Astrocyte of the spinal cord (primary cell): ENCODE measurements at regions not wholly inside any gene's neighbourhood (a gene's known extent, or its start where the extent isn't known, plus 50 kb on each side); places are given as distances from the start of the nearest gene placed in this dataset.

Experiments
- DNase-seq: peaks from one replicate; pipeline ENCODE4 v3.0.0; 2011; ENCODE audit warnings: low read depth, low spot score
- H3K4me3 ChIP-seq: 2 replicates; pipeline ENCODE4 v1.5.1; 2011; ENCODE audit warnings: low read depth, mild to moderate bottlenecking, low read length, moderate library complexity
- in situ Hi-C: cut with HindIII; loops from 2 replicates; pipeline ENCODE4 v1.10.0; 2017; ENCODE audit warnings: low sequenced_read_pairs
- TF ChIP-seq, protein P1 (sequence below): IDR thresholded peaks from 2 replicates; pipeline ENCODE4 v1.5.1; 2012; ENCODE audit warnings: low read depth, mild to moderate bottlenecking, low read length, inconsistent platforms

DNA sequence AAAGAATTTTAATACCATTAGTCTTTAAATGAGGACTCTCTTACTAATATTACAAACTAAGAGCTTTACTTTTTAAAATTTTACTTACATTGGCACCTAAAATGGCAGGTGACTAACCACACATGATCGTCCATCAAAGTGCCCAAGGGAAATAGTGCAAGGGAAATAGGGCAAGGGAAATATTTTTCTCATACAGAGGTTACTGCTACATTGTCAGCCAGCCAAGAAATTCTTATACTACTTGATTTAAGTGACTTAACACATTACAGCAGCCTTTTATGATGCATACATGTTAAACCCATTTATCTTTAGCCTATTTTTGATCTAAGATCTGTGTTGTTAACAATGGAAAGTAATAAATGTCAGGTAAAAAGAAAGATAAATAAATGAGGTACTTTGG, 587.2 kb upstream of the PKDCC start:
- H3K4me3 ChIP-seq, result no peak overlapping the region
- no peak for DNase-seq
- in situ Hi-C loops, result no loop called here
- TF ChIP-seq, protein P1, sequence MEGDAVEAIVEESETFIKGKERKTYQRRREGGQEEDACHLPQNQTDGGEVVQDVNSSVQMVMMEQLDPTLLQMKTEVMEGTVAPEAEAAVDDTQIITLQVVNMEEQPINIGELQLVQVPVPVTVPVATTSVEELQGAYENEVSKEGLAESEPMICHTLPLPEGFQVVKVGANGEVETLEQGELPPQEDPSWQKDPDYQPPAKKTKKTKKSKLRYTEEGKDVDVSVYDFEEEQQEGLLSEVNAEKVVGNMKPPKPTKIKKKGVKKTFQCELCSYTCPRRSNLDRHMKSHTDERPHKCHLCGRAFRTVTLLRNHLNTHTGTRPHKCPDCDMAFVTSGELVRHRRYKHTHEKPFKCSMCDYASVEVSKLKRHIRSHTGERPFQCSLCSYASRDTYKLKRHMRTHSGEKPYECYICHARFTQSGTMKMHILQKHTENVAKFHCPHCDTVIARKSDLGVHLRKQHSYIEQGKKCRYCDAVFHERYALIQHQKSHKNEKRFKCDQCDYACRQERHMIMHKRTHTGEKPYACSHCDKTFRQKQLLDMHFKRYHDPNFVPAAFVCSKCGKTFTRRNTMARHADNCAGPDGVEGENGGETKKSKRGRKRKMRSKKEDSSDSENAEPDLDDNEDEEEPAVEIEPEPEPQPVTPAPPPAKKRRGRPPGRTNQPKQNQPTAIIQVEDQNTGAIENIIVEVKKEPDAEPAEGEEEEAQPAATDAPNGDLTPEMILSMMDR, result no peak

DNA sequence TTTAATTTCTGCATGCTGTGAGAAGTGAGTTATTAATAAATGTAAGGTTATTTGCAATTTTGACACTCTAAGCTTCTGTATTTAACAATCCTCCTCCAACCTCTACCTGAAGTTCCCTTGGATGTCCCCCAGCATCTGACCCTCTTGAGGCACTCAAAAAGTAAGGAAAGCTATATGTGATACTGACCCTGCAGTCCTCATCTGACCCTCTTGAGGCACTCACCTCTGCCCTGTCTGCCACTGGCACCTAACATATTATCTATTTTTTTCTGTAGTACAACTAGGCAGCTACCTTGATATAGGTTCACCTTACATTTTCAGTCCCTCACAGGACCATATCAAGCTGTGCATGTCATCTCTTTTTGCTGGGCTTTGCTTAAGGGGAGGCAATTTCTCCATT, 583.4 kb upstream of the PKDCC start:
- in situ Hi-C loops, result no loop called here
- TF ChIP-seq, protein P1, result no peak
- DNase-seq, result no peak
- H3K4me3 ChIP-seq, result no peak overlapping the region

DNA sequence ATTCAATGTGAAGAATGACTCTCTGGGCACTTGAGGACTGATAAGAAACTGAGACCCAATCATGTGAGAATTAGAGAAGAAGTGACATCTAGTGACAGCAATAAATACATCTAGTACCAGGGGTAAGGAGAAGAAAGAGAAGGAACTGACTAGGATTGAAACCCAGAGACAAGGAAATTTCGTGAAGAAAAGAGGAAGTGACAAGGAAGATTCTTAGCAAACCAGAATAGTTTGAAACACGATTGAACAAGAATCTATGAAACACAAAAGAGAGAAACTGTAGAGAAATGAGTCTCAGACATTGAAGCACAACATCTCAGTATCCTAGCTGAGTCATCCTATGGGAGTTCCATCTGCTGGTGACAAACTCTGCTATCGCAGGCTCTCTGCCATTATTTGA, 571.9 kb upstream of the PKDCC start:
- in situ Hi-C loops, result no loop called here
- no peak for DNase-seq
- no peak overlapping the region for H3K4me3 ChIP-seq
- TF ChIP-seq, protein P1, result no peak

DNA sequence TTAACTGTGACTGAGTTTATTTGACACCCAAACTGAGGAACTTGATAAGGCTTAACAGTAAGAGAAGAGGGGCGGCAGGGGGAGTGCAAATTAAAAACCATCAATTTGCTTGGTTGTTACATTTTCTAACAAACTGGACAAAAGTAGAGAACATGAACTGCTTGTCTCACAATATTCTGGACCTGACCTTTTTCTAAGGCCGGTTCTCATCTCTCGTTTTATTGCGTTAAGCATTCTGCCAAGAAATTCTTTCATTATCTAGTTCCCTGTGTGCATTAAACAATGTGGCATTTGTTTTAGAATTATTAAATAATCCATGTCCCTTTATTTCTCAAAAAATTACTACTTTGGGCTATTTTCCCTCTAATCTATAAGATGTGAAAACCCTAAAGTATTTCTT, 565.2 kb upstream of the PKDCC start:
- no peak overlapping the region for H3K4me3 ChIP-seq
- in situ Hi-C loops, result no loop called here
- no peak for DNase-seq
- TF ChIP-seq, protein P1, result no peak

DNA sequence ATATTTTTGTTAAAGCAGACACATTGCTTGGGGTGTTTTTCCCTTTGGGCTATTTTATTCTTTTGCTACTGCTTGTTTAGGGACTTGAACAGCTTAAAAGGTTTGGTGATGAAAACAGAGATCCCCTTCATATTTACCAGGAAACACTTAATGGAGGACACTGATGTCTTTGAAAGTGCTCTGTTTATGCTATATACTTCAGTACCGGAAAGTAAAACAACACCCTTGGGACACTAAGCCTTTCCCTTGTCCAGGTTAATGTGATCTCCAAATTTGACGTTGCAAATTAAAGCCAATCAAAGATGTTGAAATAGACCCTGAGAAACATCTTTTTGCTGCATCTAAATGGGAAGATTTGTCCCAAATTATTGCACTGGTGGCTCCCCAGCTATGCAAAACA, 564.6 kb upstream of the PKDCC start:
- TF ChIP-seq, protein P1, result no peak
- no peak overlapping the region for H3K4me3 ChIP-seq
- DNase-seq, result no peak
- in situ Hi-C loops, result no loop called here

DNA sequence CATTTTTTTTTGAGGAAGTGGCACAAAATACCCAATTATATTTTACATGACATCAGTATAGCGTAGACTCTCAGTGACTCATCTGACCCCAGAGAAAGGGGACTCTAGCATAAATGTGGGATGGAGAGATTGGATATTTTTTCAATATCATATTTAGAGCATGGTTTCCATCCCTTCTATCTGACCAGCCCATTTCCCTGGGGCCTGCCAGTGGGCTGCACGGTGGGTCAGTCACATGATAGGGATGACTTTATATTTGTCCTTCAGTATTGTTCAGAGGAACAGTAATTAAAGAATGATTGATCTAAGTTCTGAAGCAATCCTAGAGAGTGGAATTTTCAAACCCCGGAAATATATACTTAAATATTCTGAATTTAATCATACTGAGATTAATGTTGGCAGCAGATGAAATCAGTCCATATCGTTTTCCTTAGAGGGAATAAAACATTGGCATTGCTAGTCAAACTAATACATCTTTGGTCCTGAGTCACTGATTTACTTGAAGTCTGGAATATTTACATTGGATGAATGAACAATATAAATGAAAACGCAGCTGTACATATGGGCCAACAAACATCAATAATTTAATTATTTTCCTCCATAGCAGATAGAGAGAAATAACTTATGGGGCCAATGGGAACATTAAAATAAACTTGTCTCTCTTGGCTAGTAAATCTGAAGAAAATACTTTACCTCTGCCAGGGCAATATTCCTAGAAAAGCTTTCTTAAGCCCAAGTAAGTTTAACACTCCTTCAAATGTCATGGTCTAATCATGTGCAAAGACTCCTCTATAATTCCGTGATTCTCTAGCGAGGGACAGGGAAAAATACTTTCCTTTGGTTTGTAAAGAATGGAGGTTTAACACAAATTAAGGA, 563.6 kb upstream of the PKDCC start:
- TF ChIP-seq, protein P1, result no peak
- in situ Hi-C loops, result no loop called here
- no peak for DNase-seq
- no peak overlapping the region for H3K4me3 ChIP-seq

DNA sequence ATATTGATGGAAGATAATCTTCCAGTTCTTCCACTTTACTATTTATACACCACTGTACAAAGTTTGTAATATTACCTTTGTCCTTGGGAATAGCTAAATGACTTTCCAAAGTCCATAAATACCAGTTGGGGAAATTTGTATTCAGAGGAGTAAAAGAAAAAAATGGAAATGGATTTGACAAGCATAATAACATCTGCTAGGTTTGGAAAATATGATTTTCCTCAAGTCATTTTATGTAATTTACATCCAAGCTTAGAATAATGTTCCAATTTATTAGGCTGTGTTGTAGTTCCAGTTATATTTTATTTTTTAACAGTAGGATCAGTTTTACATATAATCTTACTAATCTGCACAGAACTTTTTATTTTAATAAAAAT, 563.0 kb upstream of the PKDCC start:
- TF ChIP-seq, protein P1, result no peak
- in situ Hi-C loops, result no loop called here

More for the DNA sequence above, 563.0 kb upstream of the PKDCC start:
- no peak for DNase-seq
- no peak overlapping the region for H3K4me3 ChIP-seq
